ENCODE measurements at regions not wholly inside any gene's neighbourhood (a gene's known extent, or its start where the extent isn't known, plus 50 kb on each side); places are given as distances from the start of the nearest gene placed in this dataset.

DNA sequence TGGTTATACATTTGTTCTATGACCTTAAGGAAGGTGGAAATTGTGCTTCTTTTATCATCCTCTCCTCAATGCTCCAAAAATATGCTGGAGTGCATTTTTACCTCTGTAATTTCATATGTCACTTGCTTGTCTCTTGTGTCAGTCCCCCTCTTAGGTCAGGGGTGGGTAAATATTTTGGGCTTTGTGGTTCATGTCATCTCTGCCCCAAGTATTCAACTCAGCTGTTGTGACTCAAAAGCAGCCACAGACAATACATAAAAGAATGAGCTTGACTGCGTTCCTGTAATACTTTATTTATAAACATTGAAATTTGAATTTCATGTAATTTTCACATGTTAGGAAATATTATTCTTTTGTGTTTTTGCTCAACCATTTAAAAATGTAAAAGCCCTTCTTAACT is 60.4 kb upstream of the SLC24A5 start:
- TF ChIP-seq, protein P1, sequence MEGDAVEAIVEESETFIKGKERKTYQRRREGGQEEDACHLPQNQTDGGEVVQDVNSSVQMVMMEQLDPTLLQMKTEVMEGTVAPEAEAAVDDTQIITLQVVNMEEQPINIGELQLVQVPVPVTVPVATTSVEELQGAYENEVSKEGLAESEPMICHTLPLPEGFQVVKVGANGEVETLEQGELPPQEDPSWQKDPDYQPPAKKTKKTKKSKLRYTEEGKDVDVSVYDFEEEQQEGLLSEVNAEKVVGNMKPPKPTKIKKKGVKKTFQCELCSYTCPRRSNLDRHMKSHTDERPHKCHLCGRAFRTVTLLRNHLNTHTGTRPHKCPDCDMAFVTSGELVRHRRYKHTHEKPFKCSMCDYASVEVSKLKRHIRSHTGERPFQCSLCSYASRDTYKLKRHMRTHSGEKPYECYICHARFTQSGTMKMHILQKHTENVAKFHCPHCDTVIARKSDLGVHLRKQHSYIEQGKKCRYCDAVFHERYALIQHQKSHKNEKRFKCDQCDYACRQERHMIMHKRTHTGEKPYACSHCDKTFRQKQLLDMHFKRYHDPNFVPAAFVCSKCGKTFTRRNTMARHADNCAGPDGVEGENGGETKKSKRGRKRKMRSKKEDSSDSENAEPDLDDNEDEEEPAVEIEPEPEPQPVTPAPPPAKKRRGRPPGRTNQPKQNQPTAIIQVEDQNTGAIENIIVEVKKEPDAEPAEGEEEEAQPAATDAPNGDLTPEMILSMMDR (IDR thresholded peaks at IDR 0.05; ENCODE audit: insufficient read depth, low read length, missing control alignments) = no peak
- ChIA-PET POLR2A (no interaction called here), CTCF (no interaction called here)
- no peak for DNase-seq (ENCODE audit: low read depth, low spot score)
- H3K4me3 ChIP-seq (ENCODE audit: low read depth, low read length) = no peak overlapping the region

DNA sequence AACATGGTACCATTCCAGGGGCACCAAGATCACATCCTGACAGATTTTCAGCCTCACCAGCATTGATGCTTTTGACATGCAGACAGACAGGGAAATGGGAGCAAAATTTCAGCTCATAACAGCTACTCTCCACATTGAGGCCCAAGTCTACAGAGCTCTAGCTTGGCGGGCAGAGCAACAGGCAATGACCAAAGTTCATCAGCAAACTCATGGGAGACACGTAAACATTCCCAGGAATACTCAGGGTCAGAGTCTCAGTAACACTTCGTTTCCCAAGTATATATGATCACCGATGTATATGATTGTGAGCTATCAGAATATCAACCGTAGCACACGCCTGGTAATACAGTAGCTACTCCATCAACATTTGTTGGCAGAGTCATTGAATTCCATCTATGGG is 59.2 kb upstream of the SLC24A5 start:
- TF ChIP-seq, protein P1 (IDR thresholded peaks at IDR 0.05; ENCODE audit: insufficient read depth, low read length, missing control alignments) = no peak
- CTCF ChIA-PET = no interaction called here
- DNase-seq (ENCODE audit: low read depth, low spot score) = no peak
- POLR2A ChIA-PET = no interaction called here
- H3K4me3 ChIP-seq (ENCODE audit: low read depth, low read length) = no peak overlapping the region

DNA sequence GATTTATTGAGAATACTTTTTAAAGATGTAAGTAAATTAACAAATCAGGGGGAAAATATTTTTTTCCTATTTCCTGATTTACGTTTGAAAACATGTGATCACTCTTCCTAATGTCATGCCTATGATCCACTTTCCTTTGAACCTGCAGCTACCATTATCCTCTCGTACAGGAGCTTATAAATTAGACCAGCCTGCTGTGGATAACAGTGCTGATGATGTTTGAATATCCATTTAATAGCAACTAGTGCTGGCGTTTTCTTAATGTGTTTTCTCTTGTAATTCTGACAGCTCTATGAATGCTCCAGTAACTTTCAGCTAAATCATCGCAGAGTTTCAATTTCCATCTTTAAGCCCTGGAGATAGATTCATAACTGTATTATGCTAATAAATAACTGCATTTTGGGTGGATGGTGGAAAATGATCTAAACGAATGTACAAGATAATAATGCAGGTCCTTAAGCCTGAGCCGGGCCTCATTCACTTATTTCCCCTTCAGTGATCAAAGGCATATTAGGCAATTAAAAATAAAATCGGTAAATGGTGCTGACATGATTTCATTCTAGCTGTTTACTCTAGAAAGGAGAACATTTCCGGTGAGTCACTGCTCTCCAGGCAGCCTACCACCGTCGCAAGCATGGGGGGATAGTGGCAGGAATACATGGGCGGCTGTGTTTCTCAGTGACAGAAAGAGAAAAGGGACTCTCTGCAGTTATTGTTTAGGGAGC is 58.5 kb upstream of the SLC24A5 start:
- no peak overlapping the region for H3K4me3 ChIP-seq (ENCODE audit: low read depth, low read length)
- DNase-seq (ENCODE audit: low read depth, low spot score) = no peak
- CTCF ChIA-PET = interaction anchor here (1.3 kb wide), 1 partner anchor 22 kb away, joined by 3 read pairs; no protein-coding TSS in a partner anchor
- TF ChIP-seq, protein P1 (IDR thresholded peaks at IDR 0.05; ENCODE audit: insufficient read depth, low read length, missing control alignments) = no peak
- POLR2A ChIA-PET = no interaction called here

DNA sequence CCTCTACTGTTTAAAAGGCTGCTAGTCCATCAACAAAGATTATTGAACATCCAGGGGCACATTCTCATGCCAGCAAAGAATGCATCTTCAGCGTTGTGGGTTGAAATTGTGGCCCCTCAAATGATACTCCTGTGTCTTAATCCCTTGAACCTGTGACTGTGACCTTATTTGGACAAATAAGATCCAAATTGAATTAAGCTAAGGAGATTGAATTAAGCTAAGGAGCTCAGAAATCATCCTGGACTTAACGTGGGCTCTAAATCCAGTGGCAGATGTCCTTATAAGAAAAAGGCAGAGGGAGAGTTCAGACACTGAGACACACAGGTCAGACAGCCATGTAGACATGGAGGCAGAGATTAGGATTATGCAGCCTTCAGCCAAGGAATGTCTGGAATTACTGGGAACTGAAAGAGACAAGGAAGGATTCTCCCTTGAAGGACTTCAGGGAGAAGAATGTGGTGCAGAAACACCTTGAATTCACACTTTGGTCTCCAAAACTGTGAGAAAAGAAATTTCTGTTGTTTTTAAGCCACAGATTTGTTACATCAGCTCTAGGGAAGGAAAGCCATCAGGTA is 57.3 kb upstream of the SLC24A5 start:
- TF ChIP-seq, protein P1 (IDR thresholded peaks at IDR 0.05; ENCODE audit: insufficient read depth, low read length, missing control alignments) = no peak
- ChIA-PET CTCF (interaction anchor here (1.3 kb wide), 1 partner anchor 21 kb away, joined by 3 read pairs; no protein-coding TSS in a partner anchor), POLR2A (no interaction called here)
- DNase-seq (ENCODE audit: low read depth, low spot score) = no peak
- no peak overlapping the region for H3K4me3 ChIP-seq (ENCODE audit: low read depth, low read length)

DNA sequence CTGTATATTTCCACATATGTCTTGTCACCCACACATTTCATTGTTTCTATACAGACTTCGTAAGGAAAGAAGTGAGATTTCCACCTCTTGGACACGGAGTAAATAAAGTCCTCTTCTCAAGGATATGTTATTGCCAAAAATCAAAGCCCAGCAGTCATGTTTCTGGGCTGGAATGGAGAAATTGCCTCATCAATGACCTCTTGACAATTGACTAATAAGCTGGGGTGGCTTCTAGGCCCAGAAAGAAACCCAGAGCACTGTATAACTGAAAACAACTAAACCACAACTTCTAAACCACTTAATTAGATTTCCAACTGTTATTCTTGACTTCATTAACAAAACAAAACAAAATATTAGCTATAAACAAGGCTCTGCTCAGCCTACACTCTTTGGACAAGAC is 56.4 kb upstream of the SLC24A5 start:
- no peak for DNase-seq (ENCODE audit: low read depth, low spot score)
- no peak overlapping the region for H3K4me3 ChIP-seq (ENCODE audit: low read depth, low read length)
- ChIA-PET CTCF (no interaction called here), POLR2A (no interaction called here)
- TF ChIP-seq, protein P1 (IDR thresholded peaks at IDR 0.05; ENCODE audit: insufficient read depth, low read length, missing control alignments) = no peak

DNA sequence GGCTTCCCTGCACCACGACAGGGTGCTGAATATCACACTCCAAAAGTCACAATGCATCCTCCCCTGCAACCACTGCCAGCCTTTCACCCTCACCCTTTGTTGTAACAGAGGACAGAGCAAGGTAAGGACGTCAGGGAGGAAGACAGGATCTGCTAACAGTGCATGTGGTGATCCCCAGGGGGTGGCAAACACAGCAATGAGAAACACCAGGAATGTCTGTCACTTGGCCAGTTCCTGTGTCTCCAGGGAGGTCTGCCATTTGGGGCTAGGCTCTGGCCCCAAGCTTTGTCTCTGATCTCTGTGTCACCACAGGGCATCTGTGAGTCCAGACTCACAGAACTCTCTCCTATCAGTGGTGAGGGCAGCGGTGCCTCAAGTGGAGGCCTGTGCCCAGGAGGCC is 54.3 kb upstream of the SLC24A5 start:
- TF ChIP-seq, protein P1 (IDR thresholded peaks at IDR 0.05; ENCODE audit: insufficient read depth, low read length, missing control alignments) = no peak
- no peak for DNase-seq (ENCODE audit: low read depth, low spot score)
- CTCF ChIA-PET = no interaction called here
- no peak overlapping the region for H3K4me3 ChIP-seq (ENCODE audit: low read depth, low read length)
- POLR2A ChIA-PET = no interaction called here
